GM12891 (cell line): ENCODE measurements at regions not wholly inside any gene's neighbourhood (a gene's known extent, or its start where the extent isn't known, plus 50 kb on each side); places are given as distances from the start of the nearest gene placed in this dataset.

Source experiments
- DNase-seq: peaks from one replicate; pipeline ENCODE4 v3.0.0; 2011; ENCODE audit warnings: low spot score; ENCODE audit not compliant: insufficient read length
- FAIRE-seq: peaks from 2 replicates; lab custom pipeline; 2011; peaks lifted over from hg19 to GRCh38; lab: Jason Lieb, UNC
- PAX5 ChIP-seq: IDR thresholded peaks from 2 replicates; pipeline ENCODE4 v1.6.1; 2011; ENCODE audit warnings: low read length, moderate library complexity, mild to moderate bottlenecking; ENCODE audit not compliant: insufficient read depth, severe bottlenecking
- POLR2A ChIP-seq: IDR thresholded peaks from 2 replicates; pipeline ENCODE4 v1.6.1; 2011; ENCODE audit warnings: low read depth, low read length, control low read depth
- POLR2AphosphoS5 ChIP-seq: IDR thresholded peaks from 2 replicates; pipeline ENCODE4 v1.6.1; 2011; ENCODE audit warnings: low read depth, low read length, control low read depth
- POU2F2 ChIP-seq: IDR thresholded peaks from 2 replicates; pipeline ENCODE4 v1.6.1; 2011; ENCODE audit warnings: low read depth, mild to moderate bottlenecking, control low read depth, low read length, moderate library complexity
- SPI1 ChIP-seq: IDR thresholded peaks from 2 replicates; pipeline ENCODE4 v1.6.1; 2011; ENCODE audit warnings: low read depth, low read length, control low read depth
- TAF1 ChIP-seq: IDR thresholded peaks from 2 replicates; pipeline ENCODE4 v1.6.1; 2011; ENCODE audit warnings: low read depth, low read length, control low read depth

DNA sequence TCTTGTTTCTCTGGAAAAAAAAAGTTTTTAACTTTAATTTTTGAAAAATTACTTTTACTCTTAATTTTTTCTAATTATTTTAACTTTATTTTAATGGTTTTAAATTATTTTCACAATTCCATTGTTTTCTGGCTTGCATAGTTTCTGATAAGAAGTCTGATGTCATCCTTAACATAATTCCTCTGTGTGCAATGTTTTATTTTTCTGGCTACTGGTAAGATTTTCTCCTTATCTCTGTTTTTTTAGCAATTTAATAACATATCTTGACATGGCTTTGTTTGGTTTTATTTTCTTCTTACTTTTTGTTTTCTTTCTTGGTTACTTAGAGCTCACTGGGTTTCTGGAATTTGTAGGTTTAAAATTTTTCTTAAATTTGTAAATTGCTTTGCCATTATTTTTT, 114.8 kb downstream of the TBXT start:
- TF ChIP-seq POLR2A (no peak), SPI1 (no peak), POU2F2 (no peak), POLR2AphosphoS5 (no peak), PAX5 (no peak), TAF1 (no peak)
- FAIRE-seq (no peak), DNase-seq (no peak)

DNA sequence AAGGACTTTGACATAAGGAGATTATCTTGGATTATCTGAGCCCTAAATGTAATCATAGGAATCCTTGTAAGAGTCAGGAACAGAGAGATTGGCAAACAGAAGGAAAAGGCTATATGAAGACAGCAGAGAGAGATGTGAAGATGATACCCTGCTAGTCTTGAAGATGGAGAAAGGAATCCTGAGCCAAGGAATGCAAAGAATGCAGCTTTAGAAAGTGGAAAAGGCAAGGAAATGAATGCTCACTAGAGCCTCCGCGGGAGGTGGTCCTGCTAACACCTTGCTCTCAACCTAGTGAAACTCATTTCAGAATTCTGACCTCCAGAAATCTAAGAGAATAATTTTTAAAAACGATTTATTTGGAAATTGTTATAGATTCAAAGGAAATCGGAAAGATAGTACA, 117.1 kb downstream of the TBXT start:
- DNase-seq, result no peak
- FAIRE-seq, result no peak
- TF ChIP-seq TAF1, result no peak
- TF ChIP-seq POLR2A, result no peak
- TF ChIP-seq PAX5, result no peak
- TF ChIP-seq SPI1, result no peak
- TF ChIP-seq POU2F2, result no peak
- TF ChIP-seq POLR2AphosphoS5, result no peak

GRCh38 chr6:166046982-166047381, 120.7 kb downstream of the TBXT start:
- DNase-seq, result no peak
- TF ChIP-seq TAF1, result no peak
- TF ChIP-seq PAX5, result no peak
- no peak for TF ChIP-seq POLR2A
- FAIRE-seq, result no peak

DNA sequence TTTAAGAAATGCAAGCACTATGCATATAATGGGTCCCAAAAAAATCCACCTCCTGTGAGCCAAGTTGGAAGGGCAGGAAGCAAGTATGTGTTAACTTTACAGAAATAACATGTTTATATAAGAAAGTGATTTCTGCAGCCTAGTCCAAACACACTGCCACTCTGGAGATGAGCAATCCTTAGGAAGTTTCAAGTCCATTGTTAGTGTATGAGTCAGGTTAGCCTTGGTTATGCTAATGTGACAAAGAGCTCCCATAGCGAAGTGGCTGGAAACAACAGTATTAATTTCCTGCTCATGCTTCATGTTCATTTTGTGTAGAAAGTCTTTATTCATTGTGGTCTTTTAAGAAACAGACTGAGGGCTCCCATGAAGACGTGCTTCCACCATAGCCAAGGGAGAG, 121.4 kb downstream of the TBXT start:
- no peak for TF ChIP-seq TAF1
- TF ChIP-seq POU2F2, result no peak
- TF ChIP-seq PAX5, result no peak
- TF ChIP-seq POLR2A, result no peak
- no peak for TF ChIP-seq SPI1
- DNase-seq, result no peak
- no peak for FAIRE-seq

GRCh38 chr6:166045860-166046200, 121.8 kb downstream of the TBXT start:
- DNase-seq, result no peak
- no peak for FAIRE-seq
- TF ChIP-seq TAF1 (no peak), SPI1 (no peak), POU2F2 (no peak), PAX5 (no peak), POLR2A (no peak), POLR2AphosphoS5 (no peak)

- TF ChIP-seq POLR2AphosphoS5 (no peak), TAF1 (no peak), SPI1 (no peak), POLR2A (no peak)
- FAIRE-seq, result no peak
- no peak for DNase-seq
These were observed 122.3 kb downstream of the TBXT start for GRCh38 chr6:166045173-166045859.

GRCh38 chr6:166041277-166041676, 126.4 kb downstream of the TBXT start:
- no peak for FAIRE-seq
- no peak for TF ChIP-seq SPI1
- no peak for TF ChIP-seq PAX5
- TF ChIP-seq POU2F2, result no peak
- no peak for TF ChIP-seq TAF1
- no peak for TF ChIP-seq POLR2A
- no peak for DNase-seq

- TF ChIP-seq POU2F2 (no peak), SPI1 (no peak), POLR2A (no peak), TAF1 (no peak), POLR2AphosphoS5 (no peak), PAX5 (no peak)
- FAIRE-seq, result no peak
- DNase-seq, result no peak
These were observed 127.4 kb downstream of the TBXT start for GRCh38 chr6:166040292-166040691.

GRCh38 chr6:166036316-166037095, 131.1 kb downstream of the TBXT start:
- TF ChIP-seq SPI1, result no peak
- TF ChIP-seq POLR2AphosphoS5, result no peak
- TF ChIP-seq TAF1, result no peak
- no peak for TF ChIP-seq POLR2A
- no peak for TF ChIP-seq PAX5
- FAIRE-seq, result no peak

DNA sequence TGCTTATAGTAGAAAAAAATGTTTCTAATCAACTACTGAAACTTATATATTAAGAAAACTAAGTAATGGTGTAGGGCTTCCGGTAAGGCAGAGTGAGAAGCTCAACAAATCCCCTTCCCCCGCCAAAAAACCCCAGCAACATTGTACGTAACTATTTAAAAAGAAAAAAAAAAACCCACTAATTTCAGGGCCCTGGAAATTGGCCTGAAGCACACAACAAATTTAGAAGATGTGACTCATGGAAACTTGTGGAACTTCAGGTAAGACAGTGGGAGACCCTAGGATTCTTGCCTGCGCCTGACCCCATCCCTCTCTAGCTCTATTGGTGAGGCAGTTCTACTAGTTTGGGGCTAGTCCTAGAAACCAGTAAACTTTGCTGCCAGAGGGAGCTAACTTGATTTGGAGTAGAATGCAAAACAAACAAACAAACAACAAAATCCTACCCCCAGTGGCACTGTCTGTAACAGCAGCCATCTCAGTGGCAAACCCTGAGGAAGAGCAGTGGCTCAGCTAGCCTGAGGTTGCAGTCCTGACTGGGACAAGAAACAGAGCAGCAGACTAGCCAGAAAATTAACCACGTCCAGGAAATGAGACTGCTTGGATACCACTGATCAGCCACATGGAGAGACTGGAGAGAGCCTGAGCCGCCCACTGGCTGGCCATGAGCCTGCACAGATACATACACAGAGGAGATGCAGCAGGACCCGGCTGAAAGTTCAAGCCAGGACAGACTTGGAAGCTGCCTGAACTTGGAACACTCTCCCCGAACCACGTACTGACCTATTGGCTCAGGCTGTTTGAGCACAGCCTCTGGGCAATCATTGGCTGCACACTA, 135.1 kb downstream of the TBXT start:
- peak; percentile 51 for FAIRE-seq
- DNase-seq, result no peak
- no peak for TF ChIP-seq SPI1
- no peak for TF ChIP-seq PAX5
- no peak for TF ChIP-seq POU2F2
- no peak for TF ChIP-seq TAF1
- no peak for TF ChIP-seq POLR2A
- no peak for TF ChIP-seq POLR2AphosphoS5

More at GRCh38 chr6:166036316-166037095, 131.1 kb downstream of the TBXT start:
- DNase-seq, result no peak
